Liver (tissue), 8 donors: ENCODE measurements at regions not wholly inside any gene's neighbourhood (a gene's known extent, or its start where the extent isn't known, plus 50 kb on each side); places are given as distances from the start of the nearest gene placed in this dataset.

Experiments used
- DNase-seq: peaks from one replicate; pipeline ENCODE4 v3.0.0-alpha.2; 2017; ENCODE audit warnings: low spot score
- H3K27ac ChIP-seq, 2 donors: one replicate each; pipeline ENCODE4 v1.7.0; 2013; ENCODE audit warnings: inconsistent platforms in 2 of 2, low read length in 2 of 2, control low read depth in 1 of 2, low read depth in 1 of 2, mild to moderate bottlenecking in 1 of 2
- H3K27me3 ChIP-seq, 4 donors: one replicate each; pipeline versions ENCODE4 v1.6.1 to v1.7.0; 2013; ENCODE audit warnings: low read length in 3 of 4, inconsistent platforms in 1 of 4, mild to moderate bottlenecking in 1 of 4, moderate library complexity in 1 of 4; ENCODE audit not compliant: control insufficient read depth in 4 of 4, insufficient read depth in 4 of 4
- H3K36me3 ChIP-seq, 4 donors: one replicate each; pipeline versions ENCODE4 v1.6.1 to v1.7.0; 2013; ENCODE audit warnings: low read length in 3 of 4, mild to moderate bottlenecking in 3 of 4, low read depth in 1 of 4, moderate library complexity in 1 of 4; ENCODE audit not compliant: control insufficient read depth in 4 of 4, insufficient read depth in 3 of 4
- H3K4me1 ChIP-seq, 4 donors: one replicate each; pipeline versions ENCODE4 v1.6.1 to v1.7.0; 2013; ENCODE audit warnings: low read length in 3 of 4, mild to moderate bottlenecking in 3 of 4, moderate library complexity in 1 of 4; ENCODE audit not compliant: control insufficient read depth in 4 of 4, insufficient read depth in 4 of 4
- H3K4me3 ChIP-seq, 3 donors: one replicate each; pipeline versions ENCODE4 v1.6.1 to v1.7.0; 2013; ENCODE audit warnings: low read length in 3 of 3, control low read depth in 1 of 3, low read depth in 1 of 3, mild to moderate bottlenecking in 1 of 3
- H3K9ac ChIP-seq, 2 donors: one replicate each; pipeline ENCODE4 v1.7.0; 2013; ENCODE audit warnings: low read length in 2 of 2, mild to moderate bottlenecking in 2 of 2, moderate library complexity in 2 of 2, control low read depth in 1 of 2, low read depth in 1 of 2
- H3K9me3 ChIP-seq, 4 donors: one replicate each; pipeline versions ENCODE4 v1.6.1 to v1.7.0; 2013; ENCODE audit warnings: low read length in 3 of 4; ENCODE audit not compliant: control insufficient read depth in 4 of 4
- ATF3 ChIP-seq: IDR thresholded peaks from 2 replicates; pipeline ENCODE4 v1.6.1; 2016; ENCODE audit warnings: antibody characterized with exemption
- EGR1 ChIP-seq, 2 donors: IDR thresholded peaks; 2 replicates each; pipeline ENCODE4 v1.6.1; 2016 to 2018; ENCODE audit warnings: antibody characterized with exemption in 2 of 2, low read depth in 2 of 2
- FOXA1 ChIP-seq: IDR thresholded peaks from 2 replicates; pipeline ENCODE4 v1.6.1; 2016; ENCODE audit warnings: antibody characterized with exemption
- FOXA2 ChIP-seq: IDR thresholded peaks from 2 replicates; pipeline ENCODE4 v1.6.1; 2016; ENCODE audit warnings: antibody characterized with exemption
- HNF4A ChIP-seq, 2 donors: conservative IDR thresholded peaks; 2 replicates each; pipeline ENCODE4 v1.6.1; 2016; ENCODE audit warnings: antibody characterized with exemption in 2 of 2, mild to moderate bottlenecking in 2 of 2
- HNF4G ChIP-seq: IDR thresholded peaks from 2 replicates; pipeline ENCODE4 v1.6.1; 2016; ENCODE audit warnings: antibody characterized with exemption
- JUND ChIP-seq, 2 donors: IDR thresholded peaks; 2 replicates each; pipeline ENCODE4 v1.6.1; 2016; ENCODE audit warnings: antibody characterized with exemption in 2 of 2
- NR2F2 ChIP-seq: IDR thresholded peaks from 2 replicates; pipeline ENCODE4 v1.6.1; 2016; ENCODE audit warnings: antibody characterized with exemption
- RAD21 ChIP-seq, 2 donors: IDR thresholded peaks; 2 replicates each; pipeline ENCODE4 v1.6.1; 2016; ENCODE audit warnings: antibody characterized with exemption in 2 of 2, mild to moderate bottlenecking in 2 of 2
- RXRA ChIP-seq, 2 donors: IDR thresholded peaks; 2 replicates each; pipeline ENCODE4 v1.6.1; 2017 to 2018; ENCODE audit warnings: antibody characterized with exemption in 2 of 2, mild to moderate bottlenecking in 1 of 2
- TAF1 ChIP-seq: conservative IDR thresholded peaks from 2 replicates; pipeline ENCODE4 v1.6.1; 2016; ENCODE audit warnings: antibody characterized with exemption, mild to moderate bottlenecking
- YY1 ChIP-seq: IDR thresholded peaks from 2 replicates; pipeline ENCODE4 v1.6.1; 2016; ENCODE audit warnings: antibody characterized with exemption, mild to moderate bottlenecking
- WGBS: extraction: QIAGEN DNeasy Blood & Tissue Kit; methylation state at CpG from one replicate; pipeline ENCODE4 v1.1.7; 2013; 5-methylcytosine and 5-hydroxymethylcytosine counted together
- TF ChIP-seq, protein P1 (sequence below): fragments of 150-350 bp; IDR thresholded peaks from 2 replicates; pipeline ENCODE4 v1.5.1; 2017; ENCODE audit warnings: improper control_type of control experiment, low read depth, low read length; ENCODE audit not compliant: missing input control
- TF ChIP-seq, protein P2 (sequence below): IDR thresholded peaks from 2 replicates; pipeline ENCODE4 v1.6.1; 2016; ENCODE audit warnings: antibody characterized with exemption, mild to moderate bottlenecking
- TF ChIP-seq, protein P3 (sequence below): IDR thresholded peaks from 2 replicates; pipeline ENCODE4 v1.6.1; 2016; ENCODE audit warnings: antibody characterized with exemption
- TF ChIP-seq, protein P4 (sequence below): IDR thresholded peaks from 2 replicates; pipeline ENCODE4 v1.6.1; 2016; ENCODE audit warnings: antibody characterized with exemption
- donor health status: healthy.
- donor health status: healthy.
- donor health status: healthy.
- donor health status: healthy.
- donor health status: healthy.

GRCh38 chr15:25172691-25173090, 217.9 kb downstream of the SNRPN start:
- peak overlapping the region in 2 of 3 donors; percentile 49 to 50 for H3K4me3 ChIP-seq
- WGBS, result 84% methylated on average over 6 of the region's 6 CpGs
- H3K4me1 ChIP-seq, result no peaks in the 10 kb centered on the region
- no peak overlapping the region for H3K27ac ChIP-seq
- no peak for DNase-seq
- H3K9me3 ChIP-seq, result peaks cover 13 to 27% (median 21%) of the 10 kb centered on the region in 4 donors
- no peak overlapping the region for H3K9ac ChIP-seq
- TF ChIP-seq TAF1, result no peak
- TF ChIP-seq ATF3, result no peak
- no peak for TF ChIP-seq RXRA (IDR thresholded peaks at IDR 0.05)
- TF ChIP-seq, protein P1, sequence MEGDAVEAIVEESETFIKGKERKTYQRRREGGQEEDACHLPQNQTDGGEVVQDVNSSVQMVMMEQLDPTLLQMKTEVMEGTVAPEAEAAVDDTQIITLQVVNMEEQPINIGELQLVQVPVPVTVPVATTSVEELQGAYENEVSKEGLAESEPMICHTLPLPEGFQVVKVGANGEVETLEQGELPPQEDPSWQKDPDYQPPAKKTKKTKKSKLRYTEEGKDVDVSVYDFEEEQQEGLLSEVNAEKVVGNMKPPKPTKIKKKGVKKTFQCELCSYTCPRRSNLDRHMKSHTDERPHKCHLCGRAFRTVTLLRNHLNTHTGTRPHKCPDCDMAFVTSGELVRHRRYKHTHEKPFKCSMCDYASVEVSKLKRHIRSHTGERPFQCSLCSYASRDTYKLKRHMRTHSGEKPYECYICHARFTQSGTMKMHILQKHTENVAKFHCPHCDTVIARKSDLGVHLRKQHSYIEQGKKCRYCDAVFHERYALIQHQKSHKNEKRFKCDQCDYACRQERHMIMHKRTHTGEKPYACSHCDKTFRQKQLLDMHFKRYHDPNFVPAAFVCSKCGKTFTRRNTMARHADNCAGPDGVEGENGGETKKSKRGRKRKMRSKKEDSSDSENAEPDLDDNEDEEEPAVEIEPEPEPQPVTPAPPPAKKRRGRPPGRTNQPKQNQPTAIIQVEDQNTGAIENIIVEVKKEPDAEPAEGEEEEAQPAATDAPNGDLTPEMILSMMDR, result no peak
- TF ChIP-seq, protein P2, sequence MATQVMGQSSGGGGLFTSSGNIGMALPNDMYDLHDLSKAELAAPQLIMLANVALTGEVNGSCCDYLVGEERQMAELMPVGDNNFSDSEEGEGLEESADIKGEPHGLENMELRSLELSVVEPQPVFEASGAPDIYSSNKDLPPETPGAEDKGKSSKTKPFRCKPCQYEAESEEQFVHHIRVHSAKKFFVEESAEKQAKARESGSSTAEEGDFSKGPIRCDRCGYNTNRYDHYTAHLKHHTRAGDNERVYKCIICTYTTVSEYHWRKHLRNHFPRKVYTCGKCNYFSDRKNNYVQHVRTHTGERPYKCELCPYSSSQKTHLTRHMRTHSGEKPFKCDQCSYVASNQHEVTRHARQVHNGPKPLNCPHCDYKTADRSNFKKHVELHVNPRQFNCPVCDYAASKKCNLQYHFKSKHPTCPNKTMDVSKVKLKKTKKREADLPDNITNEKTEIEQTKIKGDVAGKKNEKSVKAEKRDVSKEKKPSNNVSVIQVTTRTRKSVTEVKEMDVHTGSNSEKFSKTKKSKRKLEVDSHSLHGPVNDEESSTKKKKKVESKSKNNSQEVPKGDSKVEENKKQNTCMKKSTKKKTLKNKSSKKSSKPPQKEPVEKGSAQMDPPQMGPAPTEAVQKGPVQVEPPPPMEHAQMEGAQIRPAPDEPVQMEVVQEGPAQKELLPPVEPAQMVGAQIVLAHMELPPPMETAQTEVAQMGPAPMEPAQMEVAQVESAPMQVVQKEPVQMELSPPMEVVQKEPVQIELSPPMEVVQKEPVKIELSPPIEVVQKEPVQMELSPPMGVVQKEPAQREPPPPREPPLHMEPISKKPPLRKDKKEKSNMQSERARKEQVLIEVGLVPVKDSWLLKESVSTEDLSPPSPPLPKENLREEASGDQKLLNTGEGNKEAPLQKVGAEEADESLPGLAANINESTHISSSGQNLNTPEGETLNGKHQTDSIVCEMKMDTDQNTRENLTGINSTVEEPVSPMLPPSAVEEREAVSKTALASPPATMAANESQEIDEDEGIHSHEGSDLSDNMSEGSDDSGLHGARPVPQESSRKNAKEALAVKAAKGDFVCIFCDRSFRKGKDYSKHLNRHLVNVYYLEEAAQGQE, result no peak
- no peak for TF ChIP-seq EGR1 (IDR thresholded peaks at IDR 0.05; ENCODE audit: low read depth in 2 of 2)
- TF ChIP-seq YY1, result no peak
- no peak for TF ChIP-seq JUND (IDR thresholded peaks at IDR 0.05)
- TF ChIP-seq FOXA1, result no peak
- no peak for TF ChIP-seq RAD21 (IDR thresholded peaks at IDR 0.05)
- no peak for TF ChIP-seq NR2F2
- TF ChIP-seq HNF4G, result no peak
- no peak for TF ChIP-seq HNF4A (conservative IDR thresholded peaks at IDR 0.05)
- TF ChIP-seq, protein P3, sequence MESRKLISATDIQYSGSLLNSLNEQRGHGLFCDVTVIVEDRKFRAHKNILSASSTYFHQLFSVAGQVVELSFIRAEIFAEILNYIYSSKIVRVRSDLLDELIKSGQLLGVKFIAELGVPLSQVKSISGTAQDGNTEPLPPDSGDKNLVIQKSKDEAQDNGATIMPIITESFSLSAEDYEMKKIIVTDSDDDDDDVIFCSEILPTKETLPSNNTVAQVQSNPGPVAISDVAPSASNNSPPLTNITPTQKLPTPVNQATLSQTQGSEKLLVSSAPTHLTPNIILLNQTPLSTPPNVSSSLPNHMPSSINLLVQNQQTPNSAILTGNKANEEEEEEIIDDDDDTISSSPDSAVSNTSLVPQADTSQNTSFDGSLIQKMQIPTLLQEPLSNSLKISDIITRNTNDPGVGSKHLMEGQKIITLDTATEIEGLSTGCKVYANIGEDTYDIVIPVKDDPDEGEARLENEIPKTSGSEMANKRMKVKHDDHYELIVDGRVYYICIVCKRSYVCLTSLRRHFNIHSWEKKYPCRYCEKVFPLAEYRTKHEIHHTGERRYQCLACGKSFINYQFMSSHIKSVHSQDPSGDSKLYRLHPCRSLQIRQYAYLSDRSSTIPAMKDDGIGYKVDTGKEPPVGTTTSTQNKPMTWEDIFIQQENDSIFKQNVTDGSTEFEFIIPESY, result no peak
- TF ChIP-seq, protein P4, sequence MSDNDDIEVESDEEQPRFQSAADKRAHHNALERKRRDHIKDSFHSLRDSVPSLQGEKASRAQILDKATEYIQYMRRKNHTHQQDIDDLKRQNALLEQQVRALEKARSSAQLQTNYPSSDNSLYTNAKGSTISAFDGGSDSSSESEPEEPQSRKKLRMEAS, result no peak
- no peak for TF ChIP-seq FOXA2
- no peaks in the 10 kb centered on the region for H3K36me3 ChIP-seq
- H3K27me3 ChIP-seq, result no peaks in the 10 kb centered on the region
